ENCODE measurements at regions not wholly inside any gene's neighbourhood (a gene's known extent, or its start where the extent isn't known, plus 50 kb on each side); places are given as distances from the start of the nearest gene placed in this dataset.

DNA sequence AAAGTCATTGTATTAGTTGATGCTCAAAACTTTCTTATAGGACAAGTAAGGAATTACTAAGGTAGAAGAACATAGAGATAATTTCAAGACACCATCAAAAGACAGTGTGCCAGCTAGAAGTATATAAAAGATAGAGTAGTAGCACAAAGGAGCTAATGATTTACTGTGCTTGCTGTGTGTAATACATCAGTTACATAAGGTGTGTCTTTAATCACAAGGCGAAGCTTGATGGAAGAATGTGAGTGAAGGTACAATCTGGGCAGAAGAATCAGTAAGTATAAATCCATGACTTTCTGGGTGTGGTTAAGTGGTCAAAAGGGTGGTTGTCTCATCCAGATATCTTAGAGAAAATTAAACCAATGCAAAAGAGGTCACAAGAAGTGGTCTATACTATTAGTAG is 95.1 kb upstream of the BOD1L1 start:
- Histone ChIP-seq H3K4me3 (no peak overlapping the region), H3K79me2 (ENCODE audit: low read depth) (no peaks in the 10 kb centered on the region), H3K36me3 (no peaks in the 10 kb centered on the region), H3K4me2 (no peak overlapping the region), H3K9ac (no peak overlapping the region), H3K27ac (no peak overlapping the region), H3K27me3 (no peaks in the 10 kb centered on the region), H3K9me3 (ENCODE audit: low read depth) (no peaks in the 10 kb centered on the region), H3F3A (ENCODE audit: low read depth) (no peaks in the 10 kb centered on the region), H3K4me1 (no peaks in the 10 kb centered on the region), H4K20me1 (ENCODE audit: low read depth) (no peaks in the 10 kb centered on the region), H2AFZ (replicated peaks) (no peak overlapping the region)
- Mint-ChIP-seq H3K4me3 (no peak overlapping the region), H3K36me3 (no peaks in the 10 kb centered on the region), H3K27ac (no peak overlapping the region), H3K27me3 (ENCODE audit: insufficient read depth, low read depth) (no peaks in the 10 kb centered on the region), H3K9me3 (no peaks in the 10 kb centered on the region), H3K4me1 (no peaks in the 10 kb centered on the region)
- no peak for TF ChIP-seq EZH2phosphoT487 (IDR thresholded peaks at IDR 0.05)
- TF ChIP-seq EZH2 (IDR thresholded peaks at IDR 0.05): no peak
- TF ChIP-seq, protein P1, sequence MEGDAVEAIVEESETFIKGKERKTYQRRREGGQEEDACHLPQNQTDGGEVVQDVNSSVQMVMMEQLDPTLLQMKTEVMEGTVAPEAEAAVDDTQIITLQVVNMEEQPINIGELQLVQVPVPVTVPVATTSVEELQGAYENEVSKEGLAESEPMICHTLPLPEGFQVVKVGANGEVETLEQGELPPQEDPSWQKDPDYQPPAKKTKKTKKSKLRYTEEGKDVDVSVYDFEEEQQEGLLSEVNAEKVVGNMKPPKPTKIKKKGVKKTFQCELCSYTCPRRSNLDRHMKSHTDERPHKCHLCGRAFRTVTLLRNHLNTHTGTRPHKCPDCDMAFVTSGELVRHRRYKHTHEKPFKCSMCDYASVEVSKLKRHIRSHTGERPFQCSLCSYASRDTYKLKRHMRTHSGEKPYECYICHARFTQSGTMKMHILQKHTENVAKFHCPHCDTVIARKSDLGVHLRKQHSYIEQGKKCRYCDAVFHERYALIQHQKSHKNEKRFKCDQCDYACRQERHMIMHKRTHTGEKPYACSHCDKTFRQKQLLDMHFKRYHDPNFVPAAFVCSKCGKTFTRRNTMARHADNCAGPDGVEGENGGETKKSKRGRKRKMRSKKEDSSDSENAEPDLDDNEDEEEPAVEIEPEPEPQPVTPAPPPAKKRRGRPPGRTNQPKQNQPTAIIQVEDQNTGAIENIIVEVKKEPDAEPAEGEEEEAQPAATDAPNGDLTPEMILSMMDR (IDR thresholded peaks at IDR 0.05): no peak
- no peak for DNase-seq (ENCODE audit: low spot score)

DNA sequence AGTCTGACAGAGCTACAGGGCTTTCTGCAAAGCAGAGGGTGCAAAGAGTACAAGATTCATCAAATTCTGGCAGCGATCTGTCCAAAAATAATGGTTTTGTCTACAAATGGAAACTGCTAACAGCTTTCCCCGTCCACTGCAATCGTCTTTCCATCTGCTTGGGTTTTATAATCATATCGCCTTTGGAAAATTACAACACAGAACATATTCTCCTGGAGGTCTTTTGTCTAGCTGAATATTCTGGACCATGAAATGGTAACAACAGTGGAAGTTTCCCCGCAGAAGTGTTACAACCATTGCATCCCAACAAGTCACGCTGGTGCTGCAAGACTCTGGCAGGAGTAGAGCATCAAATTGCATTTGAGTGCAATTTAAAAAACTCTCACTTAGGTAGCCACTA is 101.2 kb upstream of the BOD1L1 start:
- H2AFZ ChIP-seq (replicated peaks): no peak overlapping the region
- no peaks in the 10 kb centered on the region for H3K4me1 ChIP-seq
- no peaks in the 10 kb centered on the region for H3K79me2 ChIP-seq (ENCODE audit: low read depth)
- no peaks in the 10 kb centered on the region for H3K27me3 ChIP-seq
- Mint-ChIP-seq H3K9me3 (no peaks in the 10 kb centered on the region), H3K4me1 (peaks cover 5% of the 10 kb centered on the region), H3K27me3 (ENCODE audit: insufficient read depth, low read depth) (no peaks in the 10 kb centered on the region), H3K27ac (no peak overlapping the region), H3K36me3 (no peaks in the 10 kb centered on the region), H3K4me3 (no peak overlapping the region)
- H3K36me3 ChIP-seq: no peaks in the 10 kb centered on the region
- H4K20me1 ChIP-seq (ENCODE audit: low read depth): no peaks in the 10 kb centered on the region
- no peak overlapping the region for H3K4me2 ChIP-seq
- no peak overlapping the region for H3K9ac ChIP-seq
- no peak overlapping the region for H3K27ac ChIP-seq
- H3F3A ChIP-seq (ENCODE audit: low read depth): no peaks in the 10 kb centered on the region
- no peak for DNase-seq (ENCODE audit: low spot score)
- no peaks in the 10 kb centered on the region for H3K9me3 ChIP-seq (ENCODE audit: low read depth)
- no peak overlapping the region for H3K4me3 ChIP-seq
- TF ChIP-seq EZH2phosphoT487 (IDR thresholded peaks at IDR 0.05) (no peak), EZH2 (IDR thresholded peaks at IDR 0.05) (no peak)
- TF ChIP-seq, protein P1 (IDR thresholded peaks at IDR 0.05): no peak

DNA sequence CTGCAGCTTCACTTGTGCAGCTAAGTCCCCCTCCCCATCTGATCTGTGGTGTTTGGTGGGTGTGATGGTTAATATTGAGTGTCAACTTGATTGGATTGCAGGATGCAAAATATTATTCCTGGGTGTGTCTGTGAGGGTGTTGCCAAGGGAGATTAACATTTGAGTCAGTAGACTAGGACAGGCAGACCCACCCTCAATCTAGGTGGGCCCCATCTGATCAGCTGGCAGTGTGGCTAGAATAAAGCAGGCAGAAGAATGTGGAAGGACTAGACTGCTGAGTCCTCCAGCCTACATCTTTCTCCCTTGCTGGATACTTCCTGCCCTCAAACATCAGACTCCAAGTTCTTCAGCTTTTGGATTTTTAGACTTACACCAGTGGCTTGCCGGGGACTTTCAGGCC is 103.5 kb upstream of the BOD1L1 start:
- Histone ChIP-seq H3F3A (ENCODE audit: low read depth) (no peaks in the 10 kb centered on the region), H3K4me2 (no peak overlapping the region), H3K4me1 (no peaks in the 10 kb centered on the region), H3K27ac (no peak overlapping the region), H3K4me3 (no peak overlapping the region), H3K9ac (no peak overlapping the region), H3K9me3 (ENCODE audit: low read depth) (no peaks in the 10 kb centered on the region), H2AFZ (replicated peaks) (no peak overlapping the region), H3K79me2 (ENCODE audit: low read depth) (no peaks in the 10 kb centered on the region), H3K27me3 (no peaks in the 10 kb centered on the region), H4K20me1 (ENCODE audit: low read depth) (no peaks in the 10 kb centered on the region), H3K36me3 (no peaks in the 10 kb centered on the region)
- Mint-ChIP-seq H3K27ac (no peak overlapping the region), H3K4me3 (no peak overlapping the region), H3K36me3 (no peaks in the 10 kb centered on the region), H3K4me1 (peaks cover 5% of the 10 kb centered on the region), H3K9me3 (no peaks in the 10 kb centered on the region), H3K27me3 (ENCODE audit: insufficient read depth, low read depth) (no peaks in the 10 kb centered on the region)
- no peak for DNase-seq (ENCODE audit: low spot score)
- TF ChIP-seq EZH2 (IDR thresholded peaks at IDR 0.05) (no peak), EZH2phosphoT487 (IDR thresholded peaks at IDR 0.05) (no peak)
- TF ChIP-seq, protein P1 (IDR thresholded peaks at IDR 0.05): no peak

DNA sequence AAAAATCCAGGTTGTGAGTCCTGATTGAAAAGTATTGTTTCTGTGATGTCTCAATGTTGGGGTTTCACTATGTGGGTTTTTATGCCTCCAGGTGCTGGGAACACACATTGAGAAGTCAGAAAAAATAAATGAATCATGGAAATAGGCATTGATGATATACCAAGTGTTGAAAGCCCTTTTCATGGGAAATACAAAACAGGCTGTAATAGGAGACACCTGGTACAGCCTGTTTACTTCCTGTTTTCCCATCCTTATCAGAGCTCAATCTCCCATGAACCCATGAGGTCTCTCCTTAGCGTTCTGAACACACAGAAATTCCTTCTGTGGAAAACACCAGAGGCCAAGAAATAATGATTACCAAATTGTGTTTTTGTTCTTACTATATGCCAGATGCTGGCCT is 106.3 kb upstream of the BOD1L1 start:
- TF ChIP-seq, protein P1 (IDR thresholded peaks at IDR 0.05): no peak
- no peak for TF ChIP-seq EZH2 (IDR thresholded peaks at IDR 0.05)
- no peak for TF ChIP-seq EZH2phosphoT487 (IDR thresholded peaks at IDR 0.05)
- Mint-ChIP-seq H3K4me3 (no peak overlapping the region), H3K4me1 (peaks cover 8% of the 10 kb centered on the region), H3K9me3 (no peaks in the 10 kb centered on the region), H3K27ac (no peak overlapping the region), H3K36me3 (no peaks in the 10 kb centered on the region), H3K27me3 (ENCODE audit: insufficient read depth, low read depth) (no peaks in the 10 kb centered on the region)
- Histone ChIP-seq H3K4me1 (no peaks in the 10 kb centered on the region), H3F3A (ENCODE audit: low read depth) (no peaks in the 10 kb centered on the region), H3K79me2 (ENCODE audit: low read depth) (no peaks in the 10 kb centered on the region), H3K9me3 (ENCODE audit: low read depth) (no peaks in the 10 kb centered on the region), H3K36me3 (no peaks in the 10 kb centered on the region), H3K9ac (no peak overlapping the region), H3K27me3 (no peaks in the 10 kb centered on the region), H3K27ac (no peak overlapping the region), H4K20me1 (ENCODE audit: low read depth) (no peaks in the 10 kb centered on the region), H2AFZ (replicated peaks) (no peak overlapping the region), H3K4me2 (no peak overlapping the region), H3K4me3 (no peak overlapping the region)
- DNase-seq (ENCODE audit: low spot score): no peak
